CD4-positive, alpha-beta T cell treated with Interleukin-2 at 100 ng/mL for 4 hours (primary cell): ENCODE measurements at regions not wholly inside any gene's neighbourhood (a gene's known extent, or its start where the extent isn't known, plus 50 kb on each side); places are given as distances from the start of the nearest gene placed in this dataset.

Experiments used
- DNase-seq: peaks from one replicate; pipeline ENCODE4 v3.0.0-alpha.2; 2020; ENCODE audit warnings: low spot score

- no peak for DNase-seq
Observed at GRCh38 chr3:147589016-147589415, 179.9 kb downstream of the ZIC1 start.

- DNase-seq = no peak
Observed at GRCh38 chr3:147604136-147604535, 195.0 kb downstream of the ZIC1 start.

GRCh38 chr3:147613725-147614124, 204.6 kb downstream of the ZIC1 start:
- DNase-seq = no peak

DNA sequence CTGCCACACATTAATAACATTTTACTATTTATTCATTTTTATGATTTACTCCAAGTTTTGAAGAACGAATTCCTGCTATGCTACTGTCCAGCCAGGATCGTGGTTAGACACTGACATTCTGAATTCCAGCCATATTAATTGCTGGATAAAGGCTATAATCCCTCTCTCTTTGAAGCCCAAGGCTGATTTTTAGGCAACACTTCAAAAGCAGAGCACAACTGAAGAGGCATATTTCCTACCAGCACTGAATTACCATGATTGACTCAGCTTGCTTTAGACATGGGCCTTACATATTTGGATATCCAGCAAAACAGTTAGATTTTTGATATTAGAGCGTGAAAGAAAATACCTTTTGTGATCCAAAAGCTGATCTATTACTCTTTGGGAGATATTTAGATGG, 205.0 kb downstream of the ZIC1 start:
- DNase-seq = no peak

DNA sequence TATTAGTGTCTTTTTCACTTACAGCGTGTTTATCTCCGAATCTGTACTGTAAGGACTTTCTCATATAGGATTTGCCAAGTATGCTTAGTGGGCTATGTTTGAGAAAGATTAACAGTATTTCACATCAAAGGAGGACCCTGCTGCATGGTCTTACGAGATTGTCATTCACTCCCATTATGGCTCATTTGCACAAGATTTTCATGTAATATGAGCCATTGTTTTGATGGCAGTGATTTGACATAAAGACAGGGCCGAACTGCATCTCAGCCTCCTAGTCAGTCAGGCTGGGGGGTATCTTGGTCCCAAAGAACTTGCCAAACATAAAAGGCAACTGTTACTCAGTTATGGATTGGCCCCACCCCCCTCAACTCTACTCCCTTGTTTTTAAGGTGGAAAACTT, 205.9 kb downstream of the ZIC1 start:
- no peak for DNase-seq

- DNase-seq = no peak
Observed at GRCh38 chr3:147616998-147617619, 207.9 kb downstream of the ZIC1 start.

GRCh38 chr3:147618691-147619090, 209.5 kb downstream of the ZIC1 start:
- no peak for DNase-seq

GRCh38 chr3:147619921-147620560, 210.9 kb downstream of the ZIC1 start:
- DNase-seq = no peak

GRCh38 chr3:147620906-147621305, 211.7 kb downstream of the ZIC1 start:
- DNase-seq = no peak

GRCh38 chr3:147630921-147631415, 221.8 kb downstream of the ZIC1 start:
- no peak for DNase-seq

DNA sequence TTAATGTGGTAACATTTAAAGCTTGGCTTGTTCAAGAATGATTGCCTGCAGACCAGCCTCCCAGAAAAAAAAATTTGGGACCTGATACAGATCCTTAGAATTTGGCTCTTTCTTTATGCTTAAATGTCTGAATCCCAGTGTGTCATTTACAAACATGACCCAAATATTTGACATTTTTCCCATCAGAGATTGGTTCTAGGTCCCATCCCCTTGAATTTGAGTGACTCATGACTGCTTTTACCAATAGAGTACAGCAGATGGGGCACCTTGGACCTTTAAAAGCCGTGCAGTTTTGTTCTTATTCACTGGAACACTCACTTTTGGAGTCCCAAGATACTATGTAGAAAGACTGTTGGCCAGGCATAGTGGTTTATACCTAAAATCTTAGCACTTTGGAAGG, 231.6 kb downstream of the ZIC1 start:
- no peak for DNase-seq

- no peak for DNase-seq
Observed at GRCh38 chr3:147645761-147646160, 236.6 kb downstream of the ZIC1 start.

GRCh38 chr3:147649475-147649874, 240.3 kb downstream of the ZIC1 start:
- DNase-seq = no peak

GRCh38 chr3:147651107-147651778, 242.1 kb downstream of the ZIC1 start:
- DNase-seq = no peak

DNA sequence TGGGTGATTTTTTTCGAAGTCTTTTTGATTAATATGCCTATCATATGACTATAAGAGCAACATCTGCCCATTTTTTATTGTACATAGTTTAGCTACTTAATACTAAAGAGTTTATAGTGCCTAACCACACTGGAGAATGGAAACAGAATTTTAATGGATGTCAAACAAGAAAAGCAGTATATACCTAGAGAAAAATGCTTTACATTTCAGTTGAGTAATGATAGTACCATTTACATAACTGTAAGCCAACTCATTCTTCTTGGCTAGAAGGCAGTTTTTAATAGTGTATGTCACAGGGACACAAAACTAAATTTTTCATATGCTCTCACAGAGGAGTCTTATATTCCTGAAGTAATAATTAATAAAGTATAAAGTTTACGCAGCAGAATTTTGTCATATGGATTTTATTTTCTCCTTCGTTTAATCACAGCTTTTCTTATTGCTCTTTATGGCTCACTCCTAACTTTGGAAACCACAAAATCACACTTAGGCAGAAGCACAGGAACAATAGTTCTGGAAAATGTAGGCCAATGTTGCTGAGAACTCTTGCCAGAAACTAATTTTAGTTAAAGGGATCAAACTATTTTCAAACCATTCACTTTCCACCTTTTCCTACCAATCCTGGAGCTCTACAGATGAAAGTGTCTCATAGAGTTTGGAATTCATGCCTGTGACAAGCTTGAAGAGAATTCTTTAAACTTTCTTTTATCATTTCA, 243.6 kb downstream of the ZIC1 start:
- no peak for DNase-seq

GRCh38 chr3:147653367-147653923, 244.3 kb downstream of the ZIC1 start:
- DNase-seq = no peak

- DNase-seq = no peak
Observed at GRCh38 chr3:147654827-147655226, 245.7 kb downstream of the ZIC1 start.

GRCh38 chr3:147655236-147655635, 246.1 kb downstream of the ZIC1 start:
- no peak for DNase-seq

GRCh38 chr3:147656023-147656422, 246.9 kb downstream of the ZIC1 start:
- DNase-seq = no peak

DNA sequence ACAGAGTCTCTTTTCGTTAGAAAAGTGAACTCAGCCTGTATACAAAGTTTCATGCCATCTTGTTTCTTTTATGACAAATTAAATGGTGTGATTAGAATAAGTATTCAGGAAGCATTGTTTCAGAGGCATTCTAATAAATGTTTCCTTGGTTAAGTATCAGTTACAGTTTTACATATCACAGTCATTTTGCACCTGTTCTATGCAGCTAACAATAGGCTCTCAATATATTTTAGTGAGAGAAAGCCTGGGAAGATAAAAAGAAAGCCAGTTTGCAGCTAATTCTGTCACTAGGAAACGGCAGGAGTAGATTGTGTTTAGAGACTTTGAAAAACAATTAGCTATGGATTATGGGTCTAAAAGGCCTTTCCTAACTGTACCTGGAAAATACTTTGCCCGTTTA, 252.8 kb downstream of the ZIC1 start:
- DNase-seq = no peak

GRCh38 chr3:147662705-147663104, 253.5 kb downstream of the ZIC1 start:
- DNase-seq = no peak

GRCh38 chr3:147669077-147669476, 259.9 kb downstream of the ZIC1 start:
- DNase-seq = no peak
